NCI-H2081 (cell line): ENCODE measurements at regions not wholly inside any gene's neighbourhood (a gene's known extent, or its start where the extent isn't known, plus 50 kb on each side); places are given as distances from the start of the nearest gene placed in this dataset.

ENCODE experiments used
- DNase-seq, 2 experiments: peaks; one replicate each; lab custom pipeline; 2025; lab: John Stamatoyannopoulos, UW

DNA sequence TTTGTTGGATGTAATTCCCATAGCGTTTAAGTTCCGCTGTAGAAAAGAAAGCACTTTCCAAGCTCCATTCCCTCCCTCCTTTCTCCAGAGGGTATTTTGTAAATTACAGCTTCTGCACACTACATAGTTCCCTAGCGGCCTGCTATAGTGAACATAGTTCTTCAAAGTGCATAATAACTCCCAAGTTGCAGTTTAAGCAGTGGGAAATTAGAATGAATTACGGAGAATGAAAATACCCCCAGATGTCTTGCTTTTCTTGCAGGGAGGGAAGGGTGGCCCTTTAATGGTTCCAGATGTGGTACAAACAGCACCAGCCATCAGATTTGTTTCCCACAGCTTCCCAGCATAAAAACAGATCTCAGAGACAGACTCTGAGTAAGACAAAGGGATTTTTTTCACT is 893.9 kb downstream of the SUCLG1 start:
- no peak for DNase-seq

DNA sequence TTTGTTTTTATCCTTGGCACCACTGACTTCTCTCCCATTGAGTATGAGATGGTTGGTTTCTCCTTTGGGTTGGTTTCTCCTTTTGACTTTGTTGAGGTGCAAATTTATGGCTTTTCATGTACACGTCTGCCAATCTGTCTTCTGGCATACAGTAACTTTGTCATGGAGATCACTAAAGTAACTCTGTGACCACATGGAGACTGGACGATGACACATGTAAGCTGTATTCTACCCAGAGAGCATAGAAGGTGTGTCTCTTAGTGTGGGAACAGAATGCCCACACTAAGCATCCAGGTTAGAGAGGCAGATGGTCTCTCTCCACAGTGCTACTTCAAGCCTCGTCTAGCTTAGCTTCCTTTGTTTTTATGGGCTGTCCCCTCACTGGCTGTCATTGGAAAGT is 897.5 kb downstream of the SUCLG1 start:
- DNase-seq, result no peak

DNA sequence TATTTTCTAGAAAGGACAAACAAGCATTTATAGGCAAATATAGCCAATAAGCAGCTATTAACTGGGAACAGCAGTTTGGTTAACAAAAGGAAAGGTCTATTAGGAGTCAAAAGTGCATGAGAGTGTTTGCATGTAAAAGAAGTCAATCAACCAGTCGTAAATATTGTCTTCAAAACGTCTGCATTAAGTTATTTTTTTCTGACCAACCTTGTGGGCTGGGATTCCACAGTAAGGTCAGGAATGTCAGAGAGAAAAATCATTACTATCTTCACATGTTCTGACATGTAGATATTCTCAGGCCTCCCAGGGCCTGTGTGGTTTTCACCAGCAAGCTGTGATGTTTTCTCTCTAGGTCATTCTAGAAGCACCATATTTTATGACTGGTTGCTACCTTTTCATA is 922.5 kb downstream of the SUCLG1 start:
- DNase-seq, result no peak

- no peak for DNase-seq
These were observed 924.7 kb downstream of the SUCLG1 start for GRCh38 chr2:83534416-83534815.

- DNase-seq, result no peak
These were observed 927.8 kb downstream of the SUCLG1 start for GRCh38 chr2:83531206-83531826.

GRCh38 chr2:83528767-83529166 is 930.3 kb downstream of the SUCLG1 start:
- no peak for DNase-seq

DNA sequence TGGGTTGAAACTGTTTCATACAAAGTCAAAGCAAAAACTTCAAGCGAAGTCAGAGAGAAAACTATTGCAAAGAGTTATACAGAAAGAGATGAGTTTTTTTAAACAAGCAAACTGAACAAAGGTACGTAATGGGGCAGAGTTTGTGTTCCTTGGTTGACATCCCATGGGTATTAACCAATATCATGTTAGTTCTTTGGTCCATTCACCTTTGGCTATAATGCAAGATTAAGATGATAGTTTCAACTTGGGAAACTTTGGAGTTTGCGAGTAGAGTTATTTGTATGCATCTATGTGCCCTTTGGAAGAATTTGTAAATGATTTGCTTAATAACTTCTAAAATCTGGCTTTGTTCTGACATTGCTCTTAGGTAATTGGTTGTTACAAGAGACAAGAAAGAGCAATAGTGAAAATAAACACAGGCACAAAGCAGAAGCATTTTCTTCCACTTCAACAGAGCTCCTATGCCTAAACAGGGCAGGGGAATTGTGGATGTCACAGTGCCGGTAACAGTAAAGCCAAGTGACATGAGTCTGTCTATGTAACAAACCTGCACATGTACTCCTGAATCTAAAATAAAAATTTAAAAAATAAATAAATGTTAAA is 936.1 kb downstream of the SUCLG1 start:
- DNase-seq, result no peak

DNA sequence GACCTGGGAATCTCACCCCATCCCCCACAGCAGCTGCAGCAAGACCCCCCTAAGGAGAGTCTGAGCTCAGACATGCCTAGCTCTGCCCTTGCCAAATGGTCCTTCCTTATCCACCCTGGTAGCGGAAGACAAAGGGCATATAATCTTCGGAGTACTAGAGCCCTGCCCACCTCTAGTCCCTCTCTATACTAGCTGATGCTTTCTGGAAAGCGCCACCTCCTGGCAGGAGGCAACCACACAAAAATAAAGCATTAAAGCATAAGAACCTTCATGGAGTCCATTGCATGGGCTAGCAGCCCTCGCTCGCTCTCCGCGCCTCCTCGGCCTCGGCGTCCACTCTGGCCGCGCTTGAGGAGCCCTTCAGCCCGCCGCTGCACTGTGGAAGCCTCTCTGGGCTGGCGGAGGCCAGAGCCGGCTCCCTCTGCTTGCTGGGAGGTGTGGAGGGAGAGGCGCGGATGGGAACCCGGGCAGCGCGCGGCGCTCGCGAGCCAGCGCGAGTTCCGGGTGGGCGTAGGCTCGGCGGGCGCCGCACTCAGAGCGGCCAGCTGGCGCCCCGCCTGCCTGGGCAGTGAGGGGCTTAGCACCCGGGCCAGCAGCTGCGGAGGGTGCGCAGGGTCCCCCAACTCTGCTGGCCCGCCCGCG is 941.2 kb downstream of the SUCLG1 start:
- DNase-seq, result no peak

- no peak for DNase-seq
These were observed 942.6 kb downstream of the SUCLG1 start for GRCh38 chr2:83516503-83516902.

DNA sequence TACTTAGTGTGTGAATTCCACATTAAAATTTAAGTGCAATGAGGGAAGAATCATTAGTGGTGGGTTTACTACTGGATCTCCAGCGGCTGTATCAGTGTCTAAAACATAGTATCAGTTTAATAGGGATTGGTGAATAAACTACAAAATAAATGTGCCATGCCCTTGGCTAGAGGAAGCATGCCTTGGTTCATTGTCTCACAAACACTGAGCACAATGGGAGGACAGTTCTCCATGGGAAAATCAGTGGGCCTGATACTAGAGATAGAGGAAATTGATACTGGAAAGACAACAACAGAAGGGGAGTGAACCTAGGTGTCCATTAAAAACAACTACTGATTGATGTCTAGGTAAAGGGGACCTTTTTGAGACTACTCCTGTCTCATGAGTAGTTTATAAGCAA is 971.6 kb downstream of the SUCLG1 start:
- no peak for DNase-seq

GRCh38 chr2:83481436-83481835 is 977.6 kb downstream of the SUCLG1 start:
- no peak for DNase-seq

- DNase-seq, result no peak
These were observed 981.0 kb downstream of the SUCLG1 start for GRCh38 chr2:83478037-83478436.

GRCh38 chr2:83475371-83475770 is 983.7 kb downstream of the SUCLG1 start:
- no peak for DNase-seq

DNA sequence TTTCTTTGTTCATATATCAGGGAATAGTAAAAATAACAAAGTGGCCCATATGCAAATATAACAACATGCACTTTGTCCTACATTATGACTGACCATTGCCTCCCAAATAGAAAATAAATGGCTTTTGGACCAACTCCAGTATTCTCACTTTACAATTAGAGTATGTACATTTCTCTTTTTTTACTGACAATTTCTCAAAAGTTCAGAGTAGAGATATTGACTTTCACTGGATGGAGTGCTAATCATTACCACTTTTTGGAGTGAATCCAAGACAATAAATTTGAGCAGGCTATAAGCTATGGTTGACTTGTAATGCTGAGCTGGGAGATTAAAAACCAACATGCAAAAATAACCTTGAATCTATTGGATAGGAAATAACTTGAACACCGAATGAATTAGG is 987.4 kb downstream of the SUCLG1 start:
- DNase-seq, result peak; percentile 52 to 82

GRCh38 chr2:83470928-83471327 is 988.2 kb downstream of the SUCLG1 start:
- DNase-seq, result peak in 1 of 2 experiments; percentile 29

GRCh38 chr2:83464444-83464843 is 994.6 kb downstream of the SUCLG1 start:
- no peak for DNase-seq

GRCh38 chr2:83462881-83463280 is 996.2 kb downstream of the SUCLG1 start:
- no peak for DNase-seq

DNA sequence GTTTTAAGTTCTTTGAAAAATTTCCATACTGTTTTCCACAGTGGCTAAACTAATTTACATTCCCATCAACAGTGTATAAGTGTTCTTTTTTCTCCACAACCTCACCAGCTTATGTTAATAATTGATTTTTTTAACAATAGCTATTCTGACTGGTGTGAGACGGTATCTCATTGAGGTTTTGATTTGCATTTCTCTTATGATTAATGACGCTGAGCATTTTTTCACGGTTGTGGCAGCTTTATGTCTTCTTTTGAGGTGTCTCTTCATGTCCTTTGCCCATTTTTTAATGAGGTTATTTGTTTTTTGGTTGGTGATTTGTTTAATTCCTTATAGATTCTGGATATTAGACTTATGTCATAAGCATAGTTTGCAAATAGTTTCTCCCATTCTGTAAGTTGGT is 997.9 kb downstream of the SUCLG1 start:
- DNase-seq, result no peak

- DNase-seq, result no peak
These were observed 999.6 kb downstream of the SUCLG1 start for GRCh38 chr2:83459456-83459855.

DNA sequence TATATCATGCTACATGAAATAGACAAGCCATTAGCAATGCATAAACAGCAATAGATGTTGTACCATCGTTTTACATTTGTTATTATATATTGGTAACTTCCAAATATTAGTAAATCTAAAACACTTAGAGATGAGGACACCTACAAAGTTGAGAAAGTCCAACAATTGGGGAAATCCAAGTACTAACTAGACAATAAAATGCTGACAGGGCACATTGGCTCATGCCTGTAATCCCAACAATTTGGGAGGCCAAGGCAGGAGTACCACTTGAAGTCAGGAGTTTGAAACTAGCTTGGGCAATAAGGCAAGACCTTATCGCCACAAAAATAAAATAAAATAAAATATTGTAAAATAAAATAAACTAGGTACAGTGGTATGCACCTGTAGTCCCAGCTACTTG is 1023.1 kb downstream of the SUCLG1 start:
- no peak for DNase-seq

GRCh38 chr2:83420993-83421392 is 1038.1 kb downstream of the SUCLG1 start:
- DNase-seq, result no peak

DNA sequence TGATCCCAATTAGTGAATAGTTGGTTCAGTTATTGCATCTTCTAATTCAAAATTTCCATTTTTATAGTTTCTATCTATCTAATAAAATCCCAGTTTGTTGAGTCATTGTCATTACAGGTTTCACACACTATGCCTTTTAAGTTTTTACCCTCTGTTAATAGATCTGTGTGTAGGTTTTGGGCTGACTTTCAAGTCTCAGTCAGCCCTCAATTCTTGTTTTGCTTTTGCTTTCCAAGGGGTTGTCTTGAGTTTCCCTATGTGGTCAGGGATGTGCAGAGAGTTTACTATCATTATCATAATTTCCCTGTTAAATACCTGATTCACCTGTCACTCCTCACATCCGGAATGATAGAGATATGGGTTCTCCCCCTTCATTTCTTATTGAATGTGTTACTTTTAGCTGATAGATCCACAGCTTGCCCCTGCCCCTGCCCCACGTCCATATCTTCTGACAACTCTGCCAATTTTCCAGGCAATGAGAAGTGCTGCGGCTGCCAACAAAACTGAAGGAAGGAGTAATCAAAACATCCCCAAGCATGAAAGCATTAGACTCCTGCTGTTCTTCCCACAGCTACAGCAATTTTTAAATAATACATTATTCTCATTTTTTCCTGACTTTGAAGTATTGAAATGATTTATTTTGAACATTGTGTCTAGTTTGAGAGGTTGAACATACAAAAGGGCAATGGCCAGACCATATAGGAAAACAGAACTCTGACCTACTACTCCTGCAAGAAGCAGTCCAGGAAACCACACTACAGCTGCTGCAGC is 1064.8 kb downstream of the SUCLG1 start:
- no peak for DNase-seq

GRCh38 chr2:83388804-83389203 is 1070.3 kb downstream of the SUCLG1 start:
- DNase-seq, result no peak
